ENCODE measurements at regions not wholly inside any gene's neighbourhood (a gene's known extent, or its start where the extent isn't known, plus 50 kb on each side); places are given as distances from the start of the nearest gene placed in this dataset.

DNA sequence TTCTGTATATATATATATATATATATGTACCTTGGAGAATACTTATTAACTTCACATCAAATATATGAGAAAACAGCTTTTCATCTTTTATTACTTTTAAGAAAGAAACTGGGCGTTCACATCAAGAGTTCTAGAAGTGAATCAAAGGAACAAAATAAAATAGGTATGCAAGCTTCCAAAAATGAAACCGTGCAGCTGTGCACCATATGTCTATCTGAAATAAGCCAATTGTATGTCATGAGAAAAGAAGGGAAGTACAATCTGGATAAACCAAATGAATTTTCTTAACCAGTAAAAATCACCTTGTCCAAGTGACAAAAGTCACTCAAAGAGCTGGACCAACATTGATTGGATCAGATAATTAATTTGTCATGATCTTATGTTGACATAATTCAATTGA, 405.4 kb upstream of the TECRL start:
- Histone ChIP-seq H2BK120ac (ENCODE audit: low read depth, low read length) (no peak overlapping the region), H2BK20ac (ENCODE audit: low read depth, low read length) (no peak overlapping the region), H3K9me1 (ENCODE audit: insufficient read depth, low read length) (no peaks in the 10 kb centered on the region), H3K14ac (replicated peaks; ENCODE audit: low read depth, low read length) (no peak overlapping the region), H3K18ac (ENCODE audit: low read depth, low read length) (no peak overlapping the region), H3K4ac (ENCODE audit: low read depth, low read length) (no peak overlapping the region), H2AFZ (replicated peaks; ENCODE audit: low read length, poor library complexity) (no peak overlapping the region), H2BK15ac (ENCODE audit: low read depth, low read length) (no peak overlapping the region), H3K27me3 (ENCODE audit: control insufficient read depth, insufficient read depth, low read length) (no peaks in the 10 kb centered on the region), H2AK9ac (replicated peaks; ENCODE audit: low read depth, low read length, poor library complexity) (no peak overlapping the region), H3K36me3 (ENCODE audit: control insufficient read depth, insufficient read depth, low read length) (no peaks in the 10 kb centered on the region), H3K9ac (ENCODE audit: low read depth, low read length) (no peak overlapping the region), H3K4me2 (ENCODE audit: low read depth, low read length) (no peak overlapping the region), H2AK5ac (ENCODE audit: low read depth, low read length) (no peak overlapping the region), H3K79me1 (ENCODE audit: low read depth in 1 of 2, low read length in 2 of 2) (no peaks in the 10 kb centered on the region), H3K9me3 (ENCODE audit: control insufficient read depth, insufficient read depth, low read length) (no peaks in the 10 kb centered on the region; the same call in 1 of the 2 replicates), H4K91ac (ENCODE audit: insufficient read depth, low read depth, low read length) (no peak overlapping the region), H3K4me3 (ENCODE audit: insufficient read depth, low read depth, low read length) (no peak overlapping the region), H4K20me1 (ENCODE audit: insufficient read depth, low read length) (no peaks in the 10 kb centered on the region), H4K5ac (ENCODE audit: low read depth, low read length) (no peak overlapping the region), H3K56ac (ENCODE audit: extremely low read depth, insufficient read depth, low read length) (no peak overlapping the region), H3K27ac (ENCODE audit: insufficient read depth, low read length) (no peak overlapping the region), H2BK5ac (ENCODE audit: low read depth, low read length, poor library complexity, severe bottlenecking) (no peak overlapping the region), H4K8ac (ENCODE audit: low read depth in 2 of 2, low read length in 2 of 2) (no peak overlapping the region), H3K23ac (ENCODE audit: low read depth, low read length) (no peak overlapping the region), H3K4me1 (ENCODE audit: control insufficient read depth, insufficient read depth, low read length) (no peaks in the 10 kb centered on the region)
- ChIA-PET POLR2A (ENCODE audit: unreplicated experiment) (no interaction called here), CTCF (no interaction called here)
- dilution Hi-C loops (cut with HindIII; ENCODE audit: low sequenced_read_pairs, unreplicated experiment) (no loop called here), intact Hi-C loops (cut with micrococcal nuclease) (no loop called here), in situ Hi-C loops (cut with MboI; ENCODE audit: low sequenced_read_pairs) (no loop called here)
- no CpG with 5 or more reads among the region's 2 CpGs for WGBS, 2 experiments (ENCODE audit: extremely low coverage in 2 of 2, insufficient read length in 1 of 2)
- DNase-seq = no peak
- no peak for ATAC-seq (ENCODE audit: low read depth)
- BruUV-seq (replicated peaks) = no TSS peak
- TF ChIP-seq CEBPB (IDR thresholded peaks at IDR 0.05; ENCODE audit: low read depth, low read length) = no peak
- TF ChIP-seq CHD1 (IDR thresholded peaks at IDR 0.05; ENCODE audit: low read depth, low read length) = no peak
- TF ChIP-seq MAFK (IDR thresholded peaks at IDR 0.05; ENCODE audit: low read depth, low read length) = no peak
- TF ChIP-seq, protein P1, sequence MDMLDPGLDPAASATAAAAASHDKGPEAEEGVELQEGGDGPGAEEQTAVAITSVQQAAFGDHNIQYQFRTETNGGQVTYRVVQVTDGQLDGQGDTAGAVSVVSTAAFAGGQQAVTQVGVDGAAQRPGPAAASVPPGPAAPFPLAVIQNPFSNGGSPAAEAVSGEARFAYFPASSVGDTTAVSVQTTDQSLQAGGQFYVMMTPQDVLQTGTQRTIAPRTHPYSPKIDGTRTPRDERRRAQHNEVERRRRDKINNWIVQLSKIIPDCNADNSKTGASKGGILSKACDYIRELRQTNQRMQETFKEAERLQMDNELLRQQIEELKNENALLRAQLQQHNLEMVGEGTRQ (IDR thresholded peaks at IDR 0.05; ENCODE audit: low read depth, low read length) = no peak
- no peak for TF ChIP-seq RFX5 (IDR thresholded peaks at IDR 0.05; ENCODE audit: low read depth, low read length)
- no peak for TF ChIP-seq MAZ (IDR thresholded peaks at IDR 0.05; ENCODE audit: borderline replicate concordance, low read depth, low read length)
- no peak for TF ChIP-seq BHLHE40 (IDR thresholded peaks at IDR 0.05; ENCODE audit: low read depth, low read length)
- TF ChIP-seq RAD21 (IDR thresholded peaks at IDR 0.05; ENCODE audit: low read length) = no peak
- no peak for TF ChIP-seq SMC3 (IDR thresholded peaks at IDR 0.05; ENCODE audit: low read depth, low read length)
- TF ChIP-seq RCOR1 (IDR thresholded peaks at IDR 0.05; ENCODE audit: insufficient replicate concordance, low read length) = no peak
- TF ChIP-seq, protein P2, sequence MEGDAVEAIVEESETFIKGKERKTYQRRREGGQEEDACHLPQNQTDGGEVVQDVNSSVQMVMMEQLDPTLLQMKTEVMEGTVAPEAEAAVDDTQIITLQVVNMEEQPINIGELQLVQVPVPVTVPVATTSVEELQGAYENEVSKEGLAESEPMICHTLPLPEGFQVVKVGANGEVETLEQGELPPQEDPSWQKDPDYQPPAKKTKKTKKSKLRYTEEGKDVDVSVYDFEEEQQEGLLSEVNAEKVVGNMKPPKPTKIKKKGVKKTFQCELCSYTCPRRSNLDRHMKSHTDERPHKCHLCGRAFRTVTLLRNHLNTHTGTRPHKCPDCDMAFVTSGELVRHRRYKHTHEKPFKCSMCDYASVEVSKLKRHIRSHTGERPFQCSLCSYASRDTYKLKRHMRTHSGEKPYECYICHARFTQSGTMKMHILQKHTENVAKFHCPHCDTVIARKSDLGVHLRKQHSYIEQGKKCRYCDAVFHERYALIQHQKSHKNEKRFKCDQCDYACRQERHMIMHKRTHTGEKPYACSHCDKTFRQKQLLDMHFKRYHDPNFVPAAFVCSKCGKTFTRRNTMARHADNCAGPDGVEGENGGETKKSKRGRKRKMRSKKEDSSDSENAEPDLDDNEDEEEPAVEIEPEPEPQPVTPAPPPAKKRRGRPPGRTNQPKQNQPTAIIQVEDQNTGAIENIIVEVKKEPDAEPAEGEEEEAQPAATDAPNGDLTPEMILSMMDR (conservative IDR thresholded peaks at IDR 0.05; ENCODE audit: low read depth, low read length) = no peak

Data from IMR-90 (cell line).